Activated CD4-positive, alpha-beta T cell treated with anti-CD3 and anti-CD28 coated beads, Interleukin-2, amount 50 U/mL, for 16 hours (primary cell): ENCODE measurements at regions not wholly inside any gene's neighbourhood (a gene's known extent, or its start where the extent isn't known, plus 50 kb on each side); places are given as distances from the start of the nearest gene placed in this dataset.

Source experiments
- DNase-seq: peaks from one replicate; pipeline ENCODE4 v3.0.0-alpha.2; 2020

DNA sequence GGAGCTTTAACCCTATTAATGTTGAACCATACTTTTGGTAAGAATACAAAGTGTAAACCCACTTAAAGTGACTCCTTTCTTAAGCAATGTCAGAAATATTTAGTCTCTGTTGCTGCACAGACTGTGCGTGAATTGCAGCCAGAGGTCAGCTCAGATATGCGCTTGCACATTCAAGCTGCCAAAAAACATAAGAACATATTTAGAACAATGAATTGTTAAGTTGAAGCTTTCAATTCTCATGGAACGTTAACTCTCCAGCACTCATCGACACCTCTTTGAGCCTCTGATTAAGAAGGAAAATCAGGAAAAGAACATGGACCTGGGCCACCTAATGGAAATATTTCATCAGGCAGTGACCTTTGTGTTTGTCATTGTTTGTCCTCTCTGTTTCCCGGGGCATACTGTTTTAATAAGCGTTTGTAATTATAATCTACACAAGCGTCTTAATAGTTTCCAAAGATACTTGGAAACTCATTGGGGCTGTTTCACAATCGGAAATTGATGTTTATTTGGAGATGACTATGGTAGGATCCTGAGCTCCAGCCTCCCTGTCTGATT, 193.0 kb upstream of the CELF2 start:
- DNase-seq, result no peak

DNA sequence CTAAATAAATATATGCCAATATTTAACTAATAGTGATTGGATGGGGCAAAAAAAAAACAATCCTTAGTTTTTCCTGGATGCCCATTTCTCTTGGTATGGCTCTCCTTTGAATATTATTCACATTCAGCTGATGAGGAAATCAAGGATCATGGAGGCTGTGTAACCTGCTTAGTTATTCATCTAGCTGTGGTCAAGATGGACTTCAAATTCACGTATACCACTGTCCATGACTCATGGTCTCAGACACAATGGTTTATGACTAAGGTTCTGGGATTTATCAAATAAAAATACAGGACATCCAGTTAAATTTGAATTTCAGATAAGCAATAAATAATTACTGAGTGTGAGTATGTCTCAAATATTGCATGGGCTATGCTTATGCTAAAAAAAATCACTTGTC, 191.5 kb upstream of the CELF2 start:
- no peak for DNase-seq

DNA sequence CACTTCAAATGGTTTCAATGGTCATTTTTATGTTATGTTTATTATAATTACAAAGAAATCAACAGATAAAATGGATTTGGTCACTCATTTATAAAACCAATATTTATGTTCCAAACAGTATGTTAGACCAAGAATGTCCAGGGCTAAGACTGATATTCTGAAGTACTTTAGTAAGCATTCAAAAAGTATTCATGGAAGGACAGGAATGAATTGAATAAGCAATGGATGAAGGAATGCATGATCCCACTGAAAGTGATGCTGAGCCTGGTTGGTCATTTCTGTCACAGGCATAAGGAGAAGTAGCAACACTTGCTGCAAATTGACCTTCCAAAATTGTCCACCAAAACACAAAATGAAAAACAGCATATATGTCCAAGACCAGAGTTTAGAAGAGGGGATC, 189.0 kb upstream of the CELF2 start:
- no peak for DNase-seq

DNA sequence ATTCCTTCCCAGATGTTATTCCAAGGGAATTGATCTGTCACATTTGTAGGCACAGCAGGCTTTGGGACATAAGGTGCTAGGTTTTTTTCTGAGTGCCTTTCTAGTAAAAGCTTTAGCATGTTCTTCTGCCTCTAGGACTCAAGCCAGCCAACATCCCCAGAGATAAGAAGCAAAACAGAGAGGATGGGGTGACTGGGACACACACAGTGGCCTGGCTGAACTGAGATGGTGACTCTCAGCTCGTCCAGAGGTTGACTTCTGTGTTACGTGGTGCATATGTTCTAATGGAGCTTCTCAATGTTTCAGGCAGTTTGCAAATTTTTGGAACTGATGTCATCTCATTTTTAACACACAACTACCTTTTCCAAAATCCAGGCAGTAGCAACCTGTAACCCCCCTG, 188.1 kb upstream of the CELF2 start:
- DNase-seq, result no peak

DNA sequence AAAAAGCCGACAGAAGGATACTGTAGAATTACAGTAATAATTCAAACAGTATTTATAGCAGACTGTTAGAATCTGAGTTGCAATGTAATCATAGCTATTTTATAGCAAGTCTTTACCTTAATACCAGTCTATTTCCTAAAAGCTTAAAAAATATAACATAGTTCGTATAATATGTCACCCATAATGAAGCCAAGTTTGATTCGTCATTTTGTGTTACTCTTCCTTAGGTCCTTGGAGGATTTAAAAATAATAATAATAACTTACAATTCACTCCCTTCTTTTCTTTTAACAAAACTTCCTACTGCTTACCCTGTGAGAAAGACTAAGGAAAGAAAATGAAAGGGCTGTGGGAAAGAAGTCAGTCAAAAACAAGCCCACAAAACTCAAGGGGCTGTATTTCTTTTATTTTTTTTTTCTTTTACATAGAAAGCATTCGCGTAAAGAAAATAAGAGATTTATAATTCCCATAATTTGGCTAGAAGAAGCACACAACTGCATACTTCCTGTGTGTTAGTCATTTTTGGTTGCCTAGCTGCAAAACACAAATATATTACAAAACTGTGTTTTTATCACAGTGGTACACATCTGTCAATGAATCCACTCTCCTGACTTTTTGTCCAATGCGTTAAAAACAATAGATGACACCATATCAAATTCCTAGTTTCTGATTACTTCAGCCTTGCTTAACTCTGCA, 187.2 kb upstream of the CELF2 start:
- DNase-seq, result no peak

DNA sequence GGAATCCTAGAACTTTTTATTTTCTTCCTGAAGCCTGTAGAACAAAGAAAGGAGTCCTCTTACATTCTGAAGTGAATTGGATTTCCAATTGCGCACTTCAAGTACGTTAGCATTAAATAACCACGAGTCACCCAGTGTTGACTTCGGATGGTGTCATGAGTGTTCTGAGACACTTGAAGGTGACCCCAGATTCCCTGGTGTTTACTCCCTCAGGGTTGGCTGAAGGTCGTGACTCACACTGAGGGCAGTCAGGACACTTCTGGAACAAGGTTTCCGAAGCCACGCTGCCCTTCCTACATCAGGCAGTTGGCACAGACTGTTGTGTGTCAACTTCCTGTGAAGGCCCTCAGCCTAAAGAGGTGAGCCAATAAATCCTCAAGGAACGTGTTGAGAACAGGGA, 186.6 kb upstream of the CELF2 start:
- DNase-seq, result no peak

DNA sequence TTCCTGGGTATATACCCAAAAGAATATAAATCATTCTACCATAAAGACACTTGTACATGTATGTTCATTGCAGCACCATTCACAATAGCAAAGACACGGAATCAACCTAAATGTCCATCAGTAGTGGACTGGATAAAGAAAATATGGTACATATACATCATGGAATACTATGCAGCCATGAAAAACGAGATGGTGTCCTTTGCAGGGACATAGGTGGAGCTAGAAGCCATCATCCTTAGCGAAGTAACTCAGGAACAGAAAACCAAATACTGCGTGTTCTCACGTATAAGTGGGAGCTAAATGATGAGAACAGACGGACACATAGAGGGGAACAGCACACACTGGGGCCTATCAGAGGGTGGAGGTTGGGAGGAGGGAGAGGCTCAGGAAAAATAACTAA, 183.7 kb upstream of the CELF2 start:
- DNase-seq, result no peak

DNA sequence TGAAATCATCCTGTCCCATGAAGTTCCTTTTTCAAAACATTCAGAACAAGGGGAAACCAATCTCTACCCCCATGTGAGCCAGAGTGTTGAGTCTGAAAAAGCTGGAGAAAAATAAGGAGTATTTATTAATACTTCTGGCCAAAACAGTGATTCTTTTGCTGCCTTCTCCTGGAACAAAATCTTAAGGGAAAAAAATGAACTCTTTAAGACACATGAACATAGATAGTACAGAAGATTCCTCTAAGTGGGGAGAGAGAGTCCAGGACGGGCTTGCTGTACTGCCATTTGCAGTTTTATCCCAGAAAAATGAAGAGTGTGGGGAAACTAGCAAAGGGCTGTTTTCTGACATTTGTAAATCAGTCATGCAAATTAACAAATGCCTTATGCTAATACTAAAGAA, 173.4 kb upstream of the CELF2 start:
- DNase-seq, result no peak

DNA sequence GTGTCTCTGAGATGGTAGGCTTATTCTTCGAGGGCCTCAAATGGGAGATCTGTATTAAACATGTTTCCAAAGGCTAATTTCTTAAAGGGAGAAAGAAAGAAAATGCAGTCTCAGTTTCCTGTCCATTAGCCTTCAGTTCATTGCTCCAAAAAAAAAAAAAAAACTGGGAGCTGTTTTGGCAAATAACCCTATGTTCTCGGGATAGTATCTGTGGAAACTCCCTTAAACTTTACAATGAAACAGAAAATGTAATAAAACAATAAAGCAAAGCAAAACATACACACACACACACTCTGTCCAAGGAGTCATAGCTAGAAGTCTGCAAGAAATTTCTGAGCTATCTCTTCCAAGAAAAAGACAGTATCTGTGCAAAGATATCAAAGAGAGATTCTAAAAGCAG, 172.5 kb upstream of the CELF2 start:
- DNase-seq, result no peak

DNA sequence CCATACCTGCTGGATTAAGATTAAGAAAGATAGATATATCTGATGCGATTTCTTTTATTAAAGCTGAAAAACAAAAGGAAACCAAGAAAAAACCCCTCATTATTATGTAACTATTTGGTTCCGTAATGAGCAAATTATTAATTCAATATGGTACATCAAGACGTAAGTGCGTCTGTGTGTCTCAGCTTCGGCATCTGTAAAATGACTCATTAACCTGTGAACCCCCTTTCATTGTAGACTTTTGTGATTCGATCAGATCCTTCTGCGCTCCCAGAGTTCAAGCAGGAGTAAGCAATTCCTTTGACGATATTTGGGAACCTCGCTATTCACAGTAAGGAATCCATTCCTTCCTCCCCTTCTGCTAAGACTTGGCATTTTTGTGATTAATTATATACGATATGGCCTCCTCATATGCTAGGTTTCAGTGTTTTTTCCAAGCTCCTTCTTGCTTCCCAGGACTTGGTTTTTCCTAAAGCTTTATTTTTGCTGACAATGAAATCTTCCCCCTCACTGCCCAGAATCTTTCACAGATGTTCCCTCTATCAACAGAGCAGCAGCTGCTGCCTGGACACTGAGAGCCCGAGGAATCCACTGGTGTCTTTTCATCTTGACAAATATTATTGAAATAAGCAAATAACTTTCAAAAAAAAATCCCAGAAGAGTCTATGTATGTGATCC, 171.7 kb upstream of the CELF2 start:
- DNase-seq, result no peak

DNA sequence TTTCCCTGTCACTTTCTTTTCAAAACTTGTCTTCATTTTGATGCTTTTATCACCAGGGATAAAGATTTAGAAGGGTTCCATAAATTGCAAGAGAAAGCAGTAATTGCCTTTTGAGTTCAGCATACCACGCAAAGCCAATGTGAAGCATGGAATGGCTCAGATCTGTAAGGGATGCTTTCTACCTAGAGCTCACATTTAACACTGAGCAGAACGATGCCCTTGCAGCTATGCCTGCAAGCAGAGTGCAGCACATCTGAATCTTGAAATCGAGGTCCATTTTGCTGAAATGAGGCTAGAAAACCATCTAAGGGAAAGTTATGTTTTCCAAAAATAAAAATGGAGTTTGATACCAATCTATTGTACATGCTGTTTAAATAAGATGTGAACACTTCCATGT, 171.2 kb upstream of the CELF2 start:
- no peak for DNase-seq

DNA sequence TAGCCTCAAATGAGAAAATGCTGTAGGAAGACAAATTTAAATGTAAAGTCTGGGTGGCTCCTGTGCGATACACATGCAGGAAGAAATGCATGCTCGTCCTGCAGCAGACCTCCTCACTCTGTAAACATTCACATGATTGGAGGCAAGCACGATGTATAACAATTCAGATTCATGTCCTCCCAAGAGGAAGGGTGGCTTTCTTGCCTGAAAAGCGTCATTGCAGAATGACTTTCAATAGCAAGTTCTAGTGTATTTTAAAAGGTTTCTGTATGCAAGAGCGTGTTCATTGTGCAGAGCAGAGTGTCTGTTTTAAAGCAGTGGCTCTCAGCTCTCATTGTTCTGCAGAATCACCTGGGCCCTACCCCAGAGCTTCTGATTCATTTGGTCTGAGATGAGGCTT, 170.3 kb upstream of the CELF2 start:
- no peak for DNase-seq

DNA sequence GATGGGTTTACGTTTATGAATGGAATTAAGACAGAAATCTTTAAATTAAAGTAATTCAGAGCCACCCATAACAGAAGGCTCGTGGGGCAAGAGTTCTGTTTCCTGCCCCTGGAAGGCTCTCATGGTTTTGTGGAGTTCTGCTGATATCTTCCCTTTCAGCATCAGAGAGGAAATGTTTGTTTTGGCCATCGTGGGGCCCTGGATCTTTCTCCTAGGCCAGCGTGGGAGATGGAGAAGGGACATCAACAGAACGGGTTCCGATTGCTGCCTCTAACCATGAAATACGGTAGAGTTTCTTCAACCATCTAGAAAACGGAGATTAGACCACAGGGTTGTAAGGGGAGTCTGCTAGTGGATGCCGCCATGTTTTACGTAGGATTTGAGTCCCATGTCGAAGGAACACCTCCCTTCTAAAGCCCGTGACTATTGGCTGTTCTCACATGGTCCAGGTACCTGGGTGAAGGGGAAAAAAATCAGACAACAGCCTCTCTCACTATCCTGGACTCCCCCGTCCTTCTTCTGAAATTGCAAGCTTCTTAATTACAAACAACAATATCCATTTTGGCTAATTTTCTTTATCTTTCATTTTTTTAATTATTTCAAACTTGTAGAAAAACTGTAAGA, 169.1 kb upstream of the CELF2 start:
- no peak for DNase-seq

DNA sequence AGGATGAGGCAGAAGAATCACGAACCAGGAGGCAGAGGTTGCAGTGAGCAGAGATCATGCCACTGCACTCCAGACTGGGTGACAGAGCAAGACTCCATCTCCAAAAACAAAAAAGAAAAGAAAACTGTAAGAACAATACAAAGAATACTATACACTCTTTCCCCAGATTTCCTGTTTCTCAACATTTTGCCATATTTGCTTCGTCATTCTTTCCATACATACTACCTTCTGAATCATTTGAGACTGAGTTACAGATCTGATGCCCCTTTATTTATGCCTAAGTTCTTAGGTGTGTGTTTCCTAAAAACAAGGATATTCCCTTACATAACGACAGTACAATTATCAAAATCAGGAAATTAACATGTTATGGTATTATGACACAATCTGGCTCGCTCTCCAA, 168.4 kb upstream of the CELF2 start:
- no peak for DNase-seq

DNA sequence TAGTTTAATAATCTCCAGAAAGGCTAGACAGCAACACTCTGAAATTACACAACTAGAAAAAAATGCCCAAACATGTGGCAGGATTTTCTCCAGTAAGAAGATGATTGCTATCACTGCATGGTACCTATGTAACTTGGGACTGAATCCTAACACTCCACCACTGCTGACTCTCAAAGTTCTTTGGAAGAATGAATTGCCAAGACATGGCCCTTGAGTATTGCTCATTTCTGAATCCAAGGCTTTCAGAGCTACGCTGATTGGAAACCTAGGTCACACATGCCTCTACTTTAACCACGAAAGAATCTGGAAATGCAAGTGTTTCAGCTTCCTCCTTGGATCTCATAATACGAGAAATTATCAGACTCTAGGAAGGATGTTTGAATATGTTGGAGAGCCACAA, 167.5 kb upstream of the CELF2 start:
- no peak for DNase-seq

DNA sequence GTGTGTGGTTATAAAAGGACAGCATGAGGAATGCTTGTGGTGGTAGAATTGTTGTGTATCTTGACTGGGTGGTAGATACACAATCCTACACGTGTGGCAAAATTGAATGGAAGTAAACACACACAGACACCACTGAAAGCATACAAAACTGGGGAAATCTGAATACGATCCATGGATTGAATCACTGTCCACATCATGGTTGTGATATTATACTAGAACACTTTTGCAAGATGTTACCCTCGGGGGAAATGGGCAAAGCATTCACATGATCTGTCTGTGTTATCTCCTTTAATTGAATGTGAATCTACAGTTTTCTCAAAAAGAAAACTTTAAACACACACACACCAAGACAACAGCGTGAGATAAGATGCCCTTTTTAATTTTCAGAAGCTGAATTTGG, 165.2 kb upstream of the CELF2 start:
- no peak for DNase-seq

DNA sequence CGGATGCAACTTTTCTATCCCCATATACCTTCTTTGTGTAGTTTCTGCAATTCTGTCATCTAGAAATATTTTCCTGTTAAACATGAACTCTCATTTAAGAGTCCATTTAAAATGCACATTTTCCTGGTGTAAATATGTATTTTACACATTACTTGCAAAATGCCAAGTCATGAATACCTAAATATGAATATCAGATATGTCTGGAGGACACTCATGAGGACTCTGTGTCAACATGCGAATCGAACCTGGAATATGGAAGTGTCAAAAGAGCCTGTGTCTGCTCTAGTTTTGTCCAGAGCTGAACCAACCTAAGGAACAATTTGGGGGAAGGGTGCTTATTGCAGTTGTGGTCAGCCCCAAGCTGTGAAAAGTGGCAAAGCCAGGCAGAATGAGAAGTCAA, 163.7 kb upstream of the CELF2 start:
- DNase-seq, result no peak

DNA sequence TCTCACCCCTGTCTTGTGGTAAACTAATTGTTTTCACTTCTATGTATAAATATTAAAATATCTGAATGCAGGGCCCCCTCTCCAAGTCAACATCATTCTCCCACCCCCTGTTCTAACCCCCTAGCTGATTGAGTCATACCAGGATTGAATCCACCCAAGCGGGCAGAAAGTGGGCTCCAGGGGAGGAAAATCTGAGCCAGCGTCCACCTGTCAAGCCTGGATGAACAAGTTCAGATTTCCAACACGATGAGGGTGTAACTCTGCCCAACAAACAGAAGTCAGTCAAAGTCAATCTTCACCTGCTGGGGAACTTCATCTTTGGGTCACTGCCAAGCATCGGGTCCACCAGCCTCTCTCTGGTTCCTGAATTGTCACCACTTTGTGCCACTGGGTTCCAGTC, 162.9 kb upstream of the CELF2 start:
- no peak for DNase-seq

DNA sequence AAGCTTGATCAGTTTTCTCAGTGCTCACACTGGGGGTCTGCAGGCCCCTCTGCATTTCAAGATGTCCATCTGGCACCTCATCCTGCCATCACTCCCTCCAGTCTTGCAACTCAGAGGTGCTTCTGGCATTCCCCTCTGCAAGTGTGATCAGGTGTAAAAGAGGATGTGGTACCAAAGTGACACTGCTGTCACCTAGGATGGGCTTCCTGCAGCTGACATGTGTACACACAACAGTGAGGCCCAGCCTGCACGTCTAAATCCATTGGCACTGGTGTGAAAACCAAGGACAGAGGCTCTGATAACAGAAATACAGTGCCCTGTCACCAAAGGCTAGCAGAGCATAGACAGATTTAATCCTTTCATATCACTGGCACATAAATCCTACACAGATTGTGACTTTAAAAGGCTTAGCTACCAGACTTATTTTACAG, 162.5 kb upstream of the CELF2 start:
- no peak for DNase-seq

DNA sequence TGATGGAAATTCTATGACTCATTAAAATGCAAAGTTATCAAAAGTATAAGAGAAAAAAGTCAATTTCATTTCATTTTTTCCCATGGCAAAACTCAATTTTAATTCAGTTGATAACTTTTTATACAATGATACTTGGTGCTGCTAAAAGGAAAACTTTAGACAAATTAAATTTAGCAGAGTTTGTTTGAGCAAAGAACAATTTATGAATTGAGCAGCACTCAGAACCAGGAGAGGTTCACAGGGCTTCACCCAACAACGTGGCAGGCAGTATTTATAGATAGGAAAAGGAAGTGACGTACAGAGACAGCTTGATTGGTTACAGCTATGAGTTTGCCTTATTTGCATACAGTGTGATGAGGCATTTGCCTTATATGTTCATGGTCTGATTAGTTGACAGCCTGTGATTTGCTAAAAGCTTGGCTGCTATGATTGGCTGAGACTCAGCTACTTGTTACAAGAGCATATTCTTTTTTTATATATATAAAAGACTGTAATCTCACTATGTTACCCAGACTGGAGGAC, 157.2 kb upstream of the CELF2 start:
- no peak for DNase-seq

DNA sequence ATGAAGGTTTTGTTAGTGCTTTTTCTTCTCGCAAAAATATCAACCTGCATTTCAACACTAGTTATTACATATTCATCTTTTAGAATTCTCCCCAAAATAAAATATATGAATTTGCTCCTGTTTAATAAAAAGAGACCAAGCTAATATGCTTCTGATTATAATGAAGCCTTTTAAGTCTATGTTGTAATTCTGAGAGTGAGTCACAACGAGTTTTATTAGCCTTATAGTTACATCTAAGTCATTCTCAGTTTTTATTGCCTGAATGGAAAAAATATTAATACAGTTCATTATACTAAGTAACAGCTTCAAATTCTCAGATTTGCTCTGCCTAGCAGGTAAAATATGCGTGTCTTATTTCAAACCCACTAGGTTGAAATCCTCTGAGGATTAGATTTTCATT, 152.4 kb upstream of the CELF2 start:
- no peak for DNase-seq

DNA sequence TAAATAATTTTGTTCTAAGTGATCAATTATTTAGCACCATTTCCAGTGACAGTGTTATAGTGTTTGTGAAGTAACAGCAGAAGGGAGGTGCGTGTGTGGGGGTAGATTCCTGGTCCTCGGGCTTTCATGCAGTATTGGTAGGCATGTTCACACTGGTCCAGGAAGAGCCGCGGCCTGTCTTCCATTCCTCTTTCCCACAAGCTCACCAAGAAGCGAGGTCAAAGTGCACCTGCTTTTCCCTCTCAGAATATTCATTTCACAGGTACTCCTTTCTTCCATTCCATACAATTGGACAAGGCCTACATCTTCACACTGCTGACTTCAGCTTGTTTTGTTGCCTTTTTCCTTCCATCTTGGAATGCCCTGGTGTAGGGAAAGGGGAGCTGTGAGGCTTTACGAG, 151.8 kb upstream of the CELF2 start:
- DNase-seq, result no peak

DNA sequence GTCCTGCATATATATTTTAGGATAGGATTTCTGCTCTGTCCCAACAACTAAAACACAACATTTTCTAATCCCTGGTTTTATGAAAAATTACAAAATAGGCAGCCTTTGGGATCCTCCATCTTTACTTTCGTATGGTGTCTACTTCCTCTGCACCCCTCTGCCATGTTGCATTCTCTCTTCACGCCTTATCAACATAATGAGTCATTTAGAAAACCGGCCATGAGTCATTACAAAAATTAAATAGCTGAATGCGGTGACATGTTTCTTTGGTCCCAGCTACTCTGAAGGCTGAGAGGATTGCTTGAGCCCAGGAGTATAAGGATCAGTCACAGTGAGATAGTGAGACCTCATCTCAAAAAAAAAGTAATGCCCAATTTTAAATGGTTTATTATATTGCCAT, 148.1 kb upstream of the CELF2 start:
- DNase-seq, result peak; percentile 81
